AG09309 (cell line): ENCODE measurements at regions not wholly inside any gene's neighbourhood (a gene's known extent, or its start where the extent isn't known, plus 50 kb on each side); places are given as distances from the start of the nearest gene placed in this dataset.

Experiments
- DNase-seq: peaks from one replicate; pipeline ENCODE4 v3.0.0-alpha.2; 2010; ENCODE audit warnings: low read depth
- H3K4me3 ChIP-seq: 2 replicates; pipeline ENCODE4 v1.5.1; 2011; ENCODE audit warnings: mild to moderate bottlenecking, low read depth, low read length, moderate library complexity; ENCODE audit not compliant: control insufficient read depth
- TF ChIP-seq, protein P1 (sequence below): IDR thresholded peaks from 2 replicates; pipeline ENCODE4 v1.5.1; 2011; ENCODE audit warnings: mild to moderate bottlenecking, low read depth, low read length, inconsistent platforms; ENCODE audit not compliant: insufficient read depth, control insufficient read depth; ENCODE audit errors: missing control alignments

DNA sequence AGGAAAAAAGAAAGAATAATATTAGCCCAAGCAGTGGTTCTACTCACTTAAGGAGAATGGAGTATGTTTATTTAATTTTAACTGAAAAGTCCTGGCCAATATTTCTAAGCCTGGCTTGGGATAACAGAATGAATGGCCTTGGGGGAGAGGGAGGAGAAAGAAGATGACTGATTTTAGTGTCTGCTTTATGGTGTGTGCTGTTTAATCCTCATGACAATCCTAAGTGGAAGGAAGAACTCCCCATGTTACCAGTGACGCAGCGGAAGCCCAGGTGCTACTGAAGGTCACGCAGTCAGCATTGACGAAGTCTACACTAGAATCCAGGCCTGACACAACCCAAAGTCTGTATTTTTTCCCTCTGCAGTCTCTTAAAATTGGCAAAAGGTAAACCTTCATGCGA lies 50.5 kb downstream of the PALM2AKAP2 start:
- DNase-seq: no peak
- no peak overlapping the region for H3K4me3 ChIP-seq
- TF ChIP-seq, protein P1, sequence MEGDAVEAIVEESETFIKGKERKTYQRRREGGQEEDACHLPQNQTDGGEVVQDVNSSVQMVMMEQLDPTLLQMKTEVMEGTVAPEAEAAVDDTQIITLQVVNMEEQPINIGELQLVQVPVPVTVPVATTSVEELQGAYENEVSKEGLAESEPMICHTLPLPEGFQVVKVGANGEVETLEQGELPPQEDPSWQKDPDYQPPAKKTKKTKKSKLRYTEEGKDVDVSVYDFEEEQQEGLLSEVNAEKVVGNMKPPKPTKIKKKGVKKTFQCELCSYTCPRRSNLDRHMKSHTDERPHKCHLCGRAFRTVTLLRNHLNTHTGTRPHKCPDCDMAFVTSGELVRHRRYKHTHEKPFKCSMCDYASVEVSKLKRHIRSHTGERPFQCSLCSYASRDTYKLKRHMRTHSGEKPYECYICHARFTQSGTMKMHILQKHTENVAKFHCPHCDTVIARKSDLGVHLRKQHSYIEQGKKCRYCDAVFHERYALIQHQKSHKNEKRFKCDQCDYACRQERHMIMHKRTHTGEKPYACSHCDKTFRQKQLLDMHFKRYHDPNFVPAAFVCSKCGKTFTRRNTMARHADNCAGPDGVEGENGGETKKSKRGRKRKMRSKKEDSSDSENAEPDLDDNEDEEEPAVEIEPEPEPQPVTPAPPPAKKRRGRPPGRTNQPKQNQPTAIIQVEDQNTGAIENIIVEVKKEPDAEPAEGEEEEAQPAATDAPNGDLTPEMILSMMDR: no peak

DNA sequence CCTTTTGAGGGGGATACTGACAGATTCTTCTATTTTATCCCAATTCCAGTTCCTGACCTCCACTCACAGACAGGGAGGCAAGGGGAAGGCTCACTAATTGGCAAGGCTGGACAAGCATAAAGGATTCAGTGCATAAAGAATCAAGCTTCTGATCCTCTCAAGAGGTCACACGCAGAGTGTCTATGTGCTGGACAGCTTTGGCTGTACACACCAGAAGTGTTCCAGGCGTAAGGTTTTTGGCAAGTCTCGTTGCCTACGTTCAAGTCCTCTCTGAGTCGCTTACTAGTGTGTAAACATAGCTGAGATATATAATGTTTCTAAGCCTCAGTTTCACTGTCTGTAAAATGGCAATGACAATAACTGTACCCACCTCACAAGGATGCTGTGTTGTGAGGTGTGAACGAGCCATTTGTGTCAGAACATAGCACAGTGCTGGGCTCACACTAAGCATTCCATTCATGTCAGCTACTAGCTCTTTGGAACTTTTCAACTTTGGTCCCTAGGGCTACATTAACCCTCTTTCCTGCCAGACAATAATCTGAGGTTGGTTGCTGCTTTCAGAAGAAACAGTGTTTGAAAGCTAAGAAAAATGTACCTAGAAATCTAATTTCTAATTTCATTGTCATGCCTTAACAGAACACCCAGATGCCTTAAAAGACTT lies 52.1 kb downstream of the PALM2AKAP2 start:
- H3K4me3 ChIP-seq: no peak overlapping the region
- TF ChIP-seq, protein P1: no peak
- no peak for DNase-seq

DNA sequence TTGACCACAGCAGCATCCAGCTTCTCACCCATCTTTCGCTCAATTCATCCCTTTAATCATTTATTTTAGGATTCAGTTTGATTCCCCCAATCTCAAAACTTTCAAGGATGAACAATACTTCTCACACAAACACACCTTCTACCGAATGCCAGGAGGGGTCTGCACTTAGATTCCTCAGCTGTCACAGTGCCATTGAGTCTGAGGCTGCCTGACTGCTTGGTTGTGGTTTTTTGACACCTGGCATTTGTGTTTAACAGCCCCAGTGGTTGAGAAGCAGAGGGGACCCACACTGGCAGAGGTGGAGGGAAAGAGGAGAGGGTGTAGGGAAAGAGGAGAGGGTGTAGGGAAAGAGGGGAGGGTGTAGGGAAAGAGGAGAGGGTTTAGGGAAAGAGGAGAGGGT lies 54.9 kb downstream of the PALM2AKAP2 start:
- no peak for DNase-seq
- H3K4me3 ChIP-seq: no peak overlapping the region
- TF ChIP-seq, protein P1: no peak

DNA sequence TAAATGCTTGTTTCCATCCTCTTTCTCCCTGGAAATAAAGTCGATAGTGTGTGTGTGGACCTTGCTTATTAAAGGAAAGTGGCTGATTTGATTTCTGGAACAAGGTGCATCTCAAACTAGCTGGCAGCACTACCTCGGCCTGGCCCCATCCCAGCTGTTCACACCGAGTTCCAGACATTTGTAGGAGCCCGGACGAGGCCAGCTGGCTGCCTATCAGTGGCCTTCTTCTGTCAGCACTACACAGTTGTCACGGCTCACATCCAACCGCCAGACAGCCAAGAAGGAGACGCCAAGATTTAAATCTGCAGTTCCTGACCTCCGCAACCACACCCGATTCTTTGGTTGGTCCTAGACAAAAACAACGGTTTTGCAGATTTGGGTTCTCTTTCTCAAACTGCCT lies 63.6 kb downstream of the PALM2AKAP2 start:
- TF ChIP-seq, protein P1: no peak

DNA sequence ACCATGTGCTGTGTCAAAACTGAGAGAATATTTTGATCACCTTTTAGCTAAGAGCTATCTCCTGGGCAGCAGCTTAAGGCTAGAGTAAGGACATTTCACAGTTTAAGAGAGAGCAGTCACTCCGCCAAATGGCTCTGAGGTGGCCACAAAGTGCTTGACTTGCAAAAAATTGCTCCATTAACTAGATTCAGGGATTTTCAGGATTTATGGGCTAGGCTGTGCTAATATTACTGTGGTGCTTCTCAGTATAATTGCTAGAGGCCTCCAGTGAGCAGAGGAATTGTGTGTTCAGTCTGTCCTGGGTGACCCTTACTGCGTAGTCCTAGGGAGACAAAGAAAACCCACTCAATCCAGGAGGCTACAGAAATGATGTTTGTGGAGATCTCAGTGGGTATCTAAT lies 65.2 kb downstream of the PALM2AKAP2 start:
- TF ChIP-seq, protein P1: no peak
- DNase-seq: no peak
- H3K4me3 ChIP-seq: no peak overlapping the region

More for the DNA sequence above, 63.6 kb downstream of the PALM2AKAP2 start:
- H3K4me3 ChIP-seq: no peak overlapping the region
- DNase-seq: no peak

DNA sequence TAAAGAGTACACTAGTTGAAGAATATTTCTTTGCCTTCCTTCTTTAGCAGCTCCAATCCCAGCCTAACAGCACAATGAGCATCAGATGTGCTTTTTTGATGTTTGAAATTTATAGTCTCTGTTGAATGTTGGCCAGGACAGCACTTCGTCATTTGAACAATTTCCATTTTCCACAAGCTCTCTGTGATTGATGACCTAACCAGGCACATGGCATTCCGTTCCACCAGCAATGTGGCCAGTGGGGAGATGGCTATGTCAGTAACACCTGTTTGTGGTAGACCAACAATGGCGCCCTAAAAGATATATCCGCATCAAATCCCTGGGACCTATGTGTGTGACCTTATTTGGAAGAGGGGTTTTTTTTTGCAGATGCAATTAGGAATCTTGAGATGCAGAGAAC lies 66.8 kb downstream of the PALM2AKAP2 start:
- TF ChIP-seq, protein P1: no peak
- H3K4me3 ChIP-seq: no peak overlapping the region
- DNase-seq: no peak
